ENCODE measurements at regions not wholly inside any gene's neighbourhood (a gene's known extent, or its start where the extent isn't known, plus 50 kb on each side); places are given as distances from the start of the nearest gene placed in this dataset.

DNA sequence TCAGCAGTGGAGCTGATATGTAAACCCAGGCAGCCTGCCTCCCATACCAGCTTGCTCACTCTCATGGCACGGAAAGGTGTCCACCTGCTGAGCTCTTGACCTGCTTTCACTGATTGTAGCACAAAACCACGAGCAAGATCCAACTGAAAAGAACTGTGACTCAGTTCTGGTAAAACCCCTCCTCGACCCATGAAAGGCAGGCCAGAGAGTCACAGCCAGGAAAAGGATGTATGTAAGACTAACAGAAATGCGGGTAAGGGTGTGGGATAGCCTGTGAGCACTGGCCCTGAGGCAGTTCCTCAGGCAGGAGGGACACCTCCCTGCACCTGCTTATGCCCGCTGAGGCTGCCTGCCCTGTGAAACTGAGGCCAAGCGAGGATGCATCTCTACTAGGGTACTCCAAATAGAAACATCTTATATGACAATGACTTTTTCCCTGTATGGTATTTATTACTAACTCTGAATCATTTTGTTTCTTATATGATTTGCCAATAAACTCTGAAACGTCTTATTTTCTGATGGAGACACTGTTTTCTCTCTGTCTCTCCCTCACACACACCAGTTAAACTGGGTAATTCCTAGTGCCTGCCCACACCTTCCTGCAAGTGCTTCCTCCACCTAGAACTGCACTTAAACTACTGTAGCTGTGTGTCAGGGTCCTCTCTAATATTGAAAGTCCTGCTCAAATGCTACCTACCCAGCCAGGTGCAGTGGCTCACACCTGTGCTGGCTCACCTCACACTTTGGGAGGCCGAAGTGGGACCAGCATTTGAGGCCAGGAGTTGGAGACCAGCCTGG is 73.3 kb upstream of the GHITM start:
- H3K4me3 ChIP-seq (ENCODE audit: low read depth, poor library complexity, severe bottlenecking) = no peak overlapping the region
- intact Hi-C loops (cut with DNase I; ENCODE audit: low total_unique reads) = no loop called here
- TF ChIP-seq, protein P1, sequence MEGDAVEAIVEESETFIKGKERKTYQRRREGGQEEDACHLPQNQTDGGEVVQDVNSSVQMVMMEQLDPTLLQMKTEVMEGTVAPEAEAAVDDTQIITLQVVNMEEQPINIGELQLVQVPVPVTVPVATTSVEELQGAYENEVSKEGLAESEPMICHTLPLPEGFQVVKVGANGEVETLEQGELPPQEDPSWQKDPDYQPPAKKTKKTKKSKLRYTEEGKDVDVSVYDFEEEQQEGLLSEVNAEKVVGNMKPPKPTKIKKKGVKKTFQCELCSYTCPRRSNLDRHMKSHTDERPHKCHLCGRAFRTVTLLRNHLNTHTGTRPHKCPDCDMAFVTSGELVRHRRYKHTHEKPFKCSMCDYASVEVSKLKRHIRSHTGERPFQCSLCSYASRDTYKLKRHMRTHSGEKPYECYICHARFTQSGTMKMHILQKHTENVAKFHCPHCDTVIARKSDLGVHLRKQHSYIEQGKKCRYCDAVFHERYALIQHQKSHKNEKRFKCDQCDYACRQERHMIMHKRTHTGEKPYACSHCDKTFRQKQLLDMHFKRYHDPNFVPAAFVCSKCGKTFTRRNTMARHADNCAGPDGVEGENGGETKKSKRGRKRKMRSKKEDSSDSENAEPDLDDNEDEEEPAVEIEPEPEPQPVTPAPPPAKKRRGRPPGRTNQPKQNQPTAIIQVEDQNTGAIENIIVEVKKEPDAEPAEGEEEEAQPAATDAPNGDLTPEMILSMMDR (IDR thresholded peaks at IDR 0.05) = no peak
- no peak for TF ChIP-seq POLR2A (IDR thresholded peaks at IDR 0.05)
- WGBS, 2 donors = 57 to 59% methylated on average over 8 of the region's 8 CpGs
- no peak for DNase-seq (ENCODE audit: low spot score in 2 of 2)

DNA sequence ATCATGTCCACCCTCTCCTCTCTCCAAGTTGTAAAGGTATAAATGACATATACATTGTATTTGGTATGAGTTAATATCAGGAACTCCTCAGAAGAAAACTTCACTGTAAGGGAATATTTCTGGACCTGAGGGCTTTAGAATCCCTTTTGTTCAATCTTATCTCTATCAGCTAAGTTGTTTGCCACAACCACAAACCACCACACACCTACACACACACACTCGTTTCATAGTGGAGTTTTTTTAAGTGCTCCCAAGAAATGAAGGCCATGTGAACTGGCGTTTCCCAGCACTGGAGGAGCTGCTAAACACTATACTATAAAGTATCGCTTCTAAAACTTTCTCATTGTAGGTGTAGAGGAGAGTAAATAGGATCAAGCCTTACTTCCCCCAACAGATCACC is 64.8 kb upstream of the GHITM start:
- 69 to 84% methylated on average over 3 of the region's 3 CpGs for WGBS, 2 donors
- TF ChIP-seq POLR2A (IDR thresholded peaks at IDR 0.05) = no peak
- TF ChIP-seq, protein P1 (IDR thresholded peaks at IDR 0.05) = no peak

DNA sequence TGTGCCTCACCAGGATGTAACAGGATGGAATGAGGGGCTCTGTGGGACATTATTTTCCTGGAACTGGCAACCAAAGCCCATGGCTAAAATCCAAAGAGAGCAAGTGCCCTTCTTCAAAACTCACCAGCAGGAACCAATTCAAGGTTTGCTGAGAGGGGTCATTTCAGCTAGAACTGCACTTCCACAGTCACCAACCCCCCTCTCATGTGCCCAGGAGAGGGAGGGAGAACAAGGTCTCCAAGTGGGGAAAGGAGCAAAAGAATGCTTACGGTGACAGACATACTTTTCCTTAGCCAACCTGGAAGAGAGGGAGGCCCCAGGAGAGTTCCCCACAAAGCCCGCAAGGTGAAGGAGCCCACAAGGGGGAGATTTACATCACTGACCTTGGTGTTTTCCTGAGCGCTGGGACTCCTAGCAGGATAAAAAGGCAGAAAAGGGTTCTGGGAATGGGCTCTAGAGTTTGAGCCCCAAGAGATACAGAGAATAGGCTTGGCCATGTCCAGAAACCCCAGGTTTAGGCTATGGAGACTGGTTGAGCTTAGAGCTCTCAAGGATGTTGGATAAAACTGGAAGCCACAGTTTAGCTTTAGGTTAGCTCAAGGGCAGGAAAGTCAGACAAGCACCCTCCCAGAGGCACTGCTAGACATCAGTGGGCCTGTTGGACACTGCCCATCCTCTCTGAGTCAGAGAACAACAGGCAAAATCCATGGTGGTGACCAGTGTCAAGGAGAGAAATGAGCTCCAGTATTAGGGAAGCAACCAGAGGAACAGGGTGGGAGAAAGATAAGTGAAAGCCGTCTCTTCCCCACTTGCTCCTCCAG is 63.9 kb upstream of the GHITM start:
- WGBS, 2 donors = 85 to 87% methylated on average over 4 of the region's 4 CpGs
- no peak for TF ChIP-seq POLR2A (IDR thresholded peaks at IDR 0.05)
- TF ChIP-seq, protein P1 (IDR thresholded peaks at IDR 0.05) = no peak
- intact Hi-C loops (cut with DNase I; ENCODE audit: low total_unique reads) = no loop called here
- H3K4me3 ChIP-seq (ENCODE audit: low read depth, poor library complexity, severe bottlenecking) = no peak overlapping the region
- DNase-seq (ENCODE audit: low spot score in 2 of 2) = no peak

More for the DNA sequence above, 64.8 kb upstream of the GHITM start:
- H3K4me3 ChIP-seq (ENCODE audit: low read depth, poor library complexity, severe bottlenecking) = no peak overlapping the region
- DNase-seq (ENCODE audit: low spot score in 2 of 2) = no peak
- intact Hi-C loops (cut with DNase I; ENCODE audit: low total_unique reads) = no loop called here

DNA sequence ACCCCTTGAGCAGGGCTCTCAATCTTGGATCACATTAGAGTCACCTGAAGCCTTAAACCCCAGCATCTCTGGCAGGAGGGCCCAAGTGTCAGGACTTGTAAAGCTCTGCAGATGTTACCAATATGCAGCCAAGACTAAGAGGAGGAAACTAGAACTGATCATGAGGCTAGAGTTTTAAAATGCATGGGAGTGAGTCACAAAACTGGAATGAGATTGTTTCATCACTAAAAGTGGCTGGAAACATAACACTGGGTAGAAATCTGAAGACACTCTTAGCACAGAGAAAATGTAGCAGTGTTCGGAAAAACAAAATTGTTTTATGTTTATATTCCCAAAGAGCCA is 63.3 kb upstream of the GHITM start:
- TF ChIP-seq, protein P1 (IDR thresholded peaks at IDR 0.05) = no peak
- no peak for TF ChIP-seq POLR2A (IDR thresholded peaks at IDR 0.05)
- WGBS, 2 donors = 54 to 76% methylated on average over 1 of the region's 1 CpG
- no peak overlapping the region for H3K4me3 ChIP-seq (ENCODE audit: low read depth, poor library complexity, severe bottlenecking)
- no peak for DNase-seq (ENCODE audit: low spot score in 2 of 2)
- intact Hi-C loops (cut with DNase I; ENCODE audit: low total_unique reads) = no loop called here

- no peak overlapping the region for H3K4me3 ChIP-seq (ENCODE audit: low read depth, poor library complexity, severe bottlenecking)
- 64 to 67% methylated on average over 4 of the region's 4 CpGs for WGBS, 2 donors
- TF ChIP-seq, protein P1 (IDR thresholded peaks at IDR 0.05) = no peak
- no peak for TF ChIP-seq POLR2A (IDR thresholded peaks at IDR 0.05)
- intact Hi-C loops (cut with DNase I; ENCODE audit: low total_unique reads) = no loop called here
- DNase-seq (ENCODE audit: low spot score in 2 of 2) = no peak
These were observed 62.6 kb upstream of the GHITM start for GRCh38 chr10:84076540-84077195.
